Stimulated activated CD8-positive, alpha-beta memory T cell treated with anti-CD3 and anti-CD28 coated beads, Interleukin-4, amount 100 ng/mL, for 24 hours (primary cell): ENCODE measurements at regions not wholly inside any gene's neighbourhood (a gene's known extent, or its start where the extent isn't known, plus 50 kb on each side); places are given as distances from the start of the nearest gene placed in this dataset.

Experiments used
- DNase-seq: peaks from one replicate; pipeline ENCODE4 v3.0.0-alpha.2; 2020; ENCODE audit warnings: low read depth

DNA sequence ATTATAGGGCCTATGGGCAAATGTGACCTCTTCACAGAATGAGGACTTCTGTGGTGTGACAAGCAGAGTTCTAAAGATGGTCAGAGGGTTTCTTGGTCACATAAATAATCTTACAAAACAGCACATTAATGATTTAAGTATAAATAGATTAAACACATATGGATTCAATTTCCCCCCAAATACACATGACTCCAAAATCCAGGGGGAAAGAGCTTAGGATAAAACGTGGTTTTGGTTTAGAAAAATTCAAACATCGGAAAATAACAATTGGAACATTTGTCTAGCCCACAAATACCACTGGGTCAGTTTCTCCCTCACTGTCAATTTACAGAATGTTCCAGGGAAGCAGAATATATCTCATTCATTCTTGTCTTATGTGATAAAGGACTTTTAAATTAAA lies 283.1 kb downstream of the COG6 start:
- DNase-seq, result no peak

DNA sequence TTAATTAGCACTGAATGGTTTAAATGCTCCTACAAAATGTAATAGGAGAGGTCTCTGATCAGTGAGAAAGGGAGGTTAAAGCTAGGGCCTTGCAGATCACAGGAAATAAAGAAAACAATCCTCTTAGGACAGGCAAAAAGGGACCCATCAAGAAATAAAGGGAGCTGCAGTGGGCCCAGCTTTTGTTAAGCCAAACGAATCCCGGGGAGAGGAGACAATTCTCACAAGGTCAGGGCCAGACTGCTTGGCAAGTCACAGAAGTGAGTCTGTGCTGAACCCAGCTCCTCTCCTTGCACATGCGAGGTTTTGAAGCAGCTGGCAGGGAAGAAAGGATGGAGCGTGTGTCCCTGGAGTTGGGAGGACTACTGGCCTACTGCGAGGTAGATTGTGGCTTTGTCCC lies 285.8 kb downstream of the COG6 start:
- no peak for DNase-seq

DNA sequence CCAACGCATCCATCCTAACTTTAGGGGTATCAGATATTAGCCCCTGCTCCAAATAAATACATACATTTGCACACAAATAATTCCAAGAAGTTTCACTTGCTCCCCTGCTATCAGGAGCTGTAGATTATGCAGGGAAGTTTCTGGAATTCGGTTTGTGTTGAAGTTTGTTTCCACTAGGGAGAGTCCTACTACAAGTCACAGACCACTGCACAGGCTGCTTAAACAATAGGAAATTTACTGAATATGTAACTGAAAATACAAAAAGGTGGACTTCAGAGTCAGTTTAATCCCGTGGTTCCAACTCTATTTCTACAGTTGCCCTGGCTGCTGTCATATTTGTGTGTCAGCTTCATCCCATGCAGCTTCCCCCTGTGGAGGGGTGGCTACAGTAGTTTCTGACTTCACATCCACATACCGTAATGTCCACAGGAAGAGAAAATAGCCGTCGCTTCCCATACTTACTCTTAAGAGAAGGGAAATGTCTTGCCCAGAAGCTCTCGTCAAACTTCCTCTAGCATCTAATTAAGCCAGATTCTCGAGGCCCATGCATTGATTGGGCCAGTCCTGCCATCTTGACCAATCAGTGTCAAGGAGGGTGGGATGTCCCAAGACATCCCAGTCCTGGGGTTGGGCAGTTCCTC lies 286.6 kb downstream of the COG6 start:
- no peak for DNase-seq

DNA sequence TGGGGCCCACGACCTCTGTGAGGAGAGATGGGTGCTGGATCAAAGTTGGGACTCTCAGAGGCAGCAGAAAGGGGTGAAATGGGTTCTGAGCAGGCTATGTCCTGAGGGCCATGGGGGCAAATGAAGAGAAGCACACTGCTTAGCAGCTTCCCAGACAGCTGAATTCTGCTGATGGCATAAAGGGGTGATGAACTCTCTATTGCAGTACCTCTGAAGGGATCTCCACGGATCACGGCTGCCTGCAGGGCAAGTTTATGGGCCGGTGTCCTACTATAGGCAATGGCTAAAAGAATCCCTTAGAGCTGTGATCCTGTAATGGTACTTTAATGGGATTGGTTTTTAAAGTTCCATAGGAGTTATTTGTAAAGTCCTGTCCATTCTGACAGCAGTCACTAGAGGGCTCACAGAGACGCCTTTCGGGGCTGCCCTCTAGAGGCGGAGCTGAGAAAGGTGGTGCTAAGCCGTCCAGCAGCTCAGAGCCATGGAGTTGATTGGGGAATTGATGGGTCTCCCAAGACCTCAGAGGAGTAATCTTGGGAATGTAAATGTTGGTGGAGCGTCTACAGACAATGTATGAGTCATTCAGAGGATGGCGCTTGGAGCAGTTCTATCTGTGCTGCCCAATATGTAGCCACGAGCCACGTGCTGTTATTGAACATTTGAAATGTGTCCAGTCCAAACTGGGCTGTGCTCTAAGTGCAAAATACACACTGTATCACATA lies 287.3 kb downstream of the COG6 start:
- DNase-seq, result peak; percentile 47

DNA sequence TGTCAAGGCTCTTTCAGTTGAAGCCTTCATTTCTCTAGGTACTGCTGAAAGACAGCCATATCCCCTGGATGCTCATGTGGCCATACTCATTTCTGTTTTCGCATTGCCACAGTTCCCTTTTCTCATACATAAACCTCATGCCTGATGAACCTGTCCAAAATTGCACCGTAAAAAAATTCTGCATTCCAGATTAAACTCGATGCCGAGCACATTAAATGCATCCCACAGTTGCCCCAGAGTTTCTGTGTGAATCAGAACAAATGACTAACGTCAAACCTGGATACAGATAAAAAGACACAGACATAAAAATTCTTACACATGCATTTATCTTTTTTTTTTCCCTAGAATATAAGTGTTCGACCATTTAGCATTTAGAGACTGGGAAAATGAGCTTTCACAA lies 288.2 kb downstream of the COG6 start:
- no peak for DNase-seq

DNA sequence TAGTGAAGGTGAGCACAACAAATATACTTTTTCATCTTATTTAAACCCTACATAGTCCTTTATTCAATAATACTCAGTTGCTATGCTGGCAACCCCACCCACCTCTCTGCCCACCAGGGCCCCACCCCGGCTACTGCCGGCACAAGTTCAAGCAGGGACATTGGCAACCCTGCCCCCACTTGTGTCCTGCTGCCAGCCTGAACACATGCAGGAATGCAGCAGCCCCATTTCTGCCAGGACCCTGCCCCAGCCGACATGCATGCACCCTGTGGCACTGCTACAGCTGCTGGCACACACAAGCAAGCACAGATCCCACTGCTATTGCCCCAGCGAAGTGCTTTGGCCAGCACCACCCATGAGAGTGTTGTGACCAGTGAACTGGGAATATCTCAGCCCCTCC lies 289.8 kb downstream of the COG6 start:
- DNase-seq, result no peak

DNA sequence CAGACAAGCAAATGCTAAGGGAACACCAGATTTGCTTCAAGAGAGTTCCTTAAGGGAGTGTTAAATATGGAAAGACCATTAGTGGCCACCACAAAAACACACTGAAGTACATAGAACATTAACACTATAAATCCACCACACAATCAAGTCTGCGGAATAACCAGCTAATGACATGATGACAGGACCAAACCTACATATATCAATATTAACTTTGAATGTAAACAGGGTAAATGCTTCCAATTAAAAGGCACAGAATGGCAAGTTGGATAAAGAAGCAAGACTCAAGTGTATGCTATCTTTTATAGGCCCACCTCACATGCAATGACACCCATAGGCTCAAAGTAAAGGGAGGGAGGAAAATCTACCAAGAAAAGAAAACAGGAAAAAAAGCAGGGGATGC lies 291.3 kb downstream of the COG6 start:
- no peak for DNase-seq

DNA sequence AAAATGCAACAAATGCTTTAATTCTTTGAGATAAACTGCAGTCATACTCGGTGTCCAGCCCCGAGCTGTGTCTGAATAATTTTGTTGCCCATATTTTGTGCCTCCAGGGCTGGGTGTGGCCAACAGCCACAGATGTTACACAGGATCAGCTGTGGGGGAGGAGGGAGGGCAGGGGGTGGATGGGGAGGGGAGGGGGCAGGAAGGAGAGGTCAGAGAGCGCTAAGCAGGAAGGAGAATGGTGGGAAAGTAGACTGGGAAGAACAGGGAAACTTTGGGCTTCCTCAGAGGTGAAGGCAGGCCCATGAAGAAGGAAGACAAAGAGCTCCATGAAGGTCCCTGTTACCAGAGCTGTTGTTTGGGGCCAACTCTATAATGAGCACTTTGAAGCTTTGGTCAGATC lies 295.8 kb downstream of the COG6 start:
- no peak for DNase-seq

DNA sequence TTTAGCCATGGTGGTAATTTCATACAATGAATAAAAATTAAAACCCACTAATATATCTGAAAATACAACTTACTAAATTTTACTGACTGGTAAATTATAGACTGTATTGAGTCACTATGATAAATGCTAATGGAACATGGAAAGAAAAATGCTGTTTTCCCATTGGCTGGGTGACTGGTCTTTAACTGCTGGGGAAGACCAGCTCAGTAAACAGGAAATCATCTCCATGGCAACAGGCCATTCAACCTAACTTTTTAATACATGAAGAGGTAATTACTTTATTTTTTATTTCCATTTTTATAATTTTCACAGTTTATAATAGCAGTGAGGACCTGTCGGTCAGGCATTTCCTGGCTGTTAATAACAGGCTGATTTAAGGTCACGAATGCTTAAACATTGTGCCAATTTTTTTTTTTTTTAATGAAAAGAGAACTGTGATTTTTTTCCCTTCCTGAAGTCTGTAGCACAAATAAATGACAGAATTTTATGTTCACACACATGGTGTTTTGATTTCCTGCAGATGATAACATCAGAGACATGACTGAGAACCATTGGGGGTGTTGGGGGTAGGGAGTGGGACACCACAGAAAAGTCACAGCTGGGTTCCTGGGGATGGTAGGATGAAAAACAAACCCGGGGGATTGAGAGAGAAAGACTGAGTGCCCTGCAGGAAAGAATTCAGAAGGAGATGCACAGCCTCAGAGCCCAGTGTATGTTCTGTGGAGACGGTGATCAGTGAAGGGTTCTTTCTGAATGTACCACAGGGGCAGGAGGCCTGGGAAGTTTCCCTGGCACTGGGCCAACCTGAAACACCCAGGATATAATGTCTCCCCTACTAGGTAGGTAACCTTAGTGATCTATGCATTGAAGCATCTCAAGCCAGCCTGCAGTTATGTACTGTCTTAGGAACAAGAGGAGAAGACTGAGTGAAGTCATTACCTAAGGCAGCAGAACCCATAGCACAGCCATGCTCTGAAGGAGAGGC lies 297.1 kb downstream of the COG6 start:
- no peak for DNase-seq

DNA sequence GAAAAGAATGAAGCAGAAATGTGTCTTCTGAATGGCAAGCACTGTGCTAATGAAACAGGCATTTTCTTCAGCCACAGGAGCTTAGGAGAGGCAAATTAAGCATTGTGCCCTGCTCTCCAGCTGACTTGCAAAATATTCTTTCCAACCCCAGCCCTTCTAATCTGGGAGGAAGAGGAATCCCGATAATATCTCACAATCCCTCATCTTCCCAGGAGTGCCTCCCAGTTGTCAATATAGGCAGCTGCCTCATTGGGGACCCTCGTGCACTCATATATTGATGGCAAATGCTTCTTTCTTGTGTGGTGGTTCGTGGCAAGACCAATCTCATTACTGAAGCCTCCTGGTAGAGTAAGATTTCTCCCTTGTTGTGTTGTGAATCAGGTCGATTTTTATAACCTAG lies 299.0 kb downstream of the COG6 start:
- no peak for DNase-seq

DNA sequence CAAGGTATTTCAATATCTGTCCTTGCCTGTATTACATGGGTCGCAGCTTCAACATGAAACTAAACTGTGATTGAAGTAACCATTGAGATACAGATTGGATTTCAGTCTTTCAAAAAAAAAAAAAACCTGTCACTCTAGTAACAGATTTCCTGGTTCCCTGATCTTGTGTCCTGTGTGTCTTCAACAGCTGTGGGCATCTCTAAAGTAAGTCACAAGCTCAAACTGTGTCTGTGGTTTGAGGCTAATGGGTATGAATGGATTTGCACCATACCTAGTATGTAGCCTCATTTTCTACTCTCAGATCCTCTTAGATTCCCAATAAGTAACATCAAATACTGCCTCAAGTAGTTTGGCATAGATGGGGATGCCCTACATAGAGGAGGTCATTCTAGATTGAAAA lies 300.1 kb downstream of the COG6 start:
- no peak for DNase-seq

DNA sequence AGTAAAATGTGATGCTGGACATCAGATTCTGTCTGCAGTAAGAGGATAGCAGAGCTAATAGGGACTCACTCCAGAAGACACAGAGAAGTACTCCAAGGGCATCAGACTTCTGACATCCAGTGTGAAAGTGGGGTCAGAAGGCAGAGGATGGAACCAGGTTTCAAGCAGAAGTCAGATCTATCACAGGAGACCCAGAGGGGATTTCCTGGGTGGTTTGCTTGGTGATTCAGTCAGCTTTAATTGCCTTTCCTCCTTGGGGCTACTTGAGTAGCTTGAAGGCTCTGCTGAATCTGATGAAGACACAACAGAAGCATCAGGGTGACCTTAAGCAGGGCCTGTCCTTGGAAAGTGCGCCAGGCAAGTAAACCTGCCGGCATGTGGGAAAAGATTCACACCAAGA lies 300.6 kb downstream of the COG6 start:
- no peak for DNase-seq

DNA sequence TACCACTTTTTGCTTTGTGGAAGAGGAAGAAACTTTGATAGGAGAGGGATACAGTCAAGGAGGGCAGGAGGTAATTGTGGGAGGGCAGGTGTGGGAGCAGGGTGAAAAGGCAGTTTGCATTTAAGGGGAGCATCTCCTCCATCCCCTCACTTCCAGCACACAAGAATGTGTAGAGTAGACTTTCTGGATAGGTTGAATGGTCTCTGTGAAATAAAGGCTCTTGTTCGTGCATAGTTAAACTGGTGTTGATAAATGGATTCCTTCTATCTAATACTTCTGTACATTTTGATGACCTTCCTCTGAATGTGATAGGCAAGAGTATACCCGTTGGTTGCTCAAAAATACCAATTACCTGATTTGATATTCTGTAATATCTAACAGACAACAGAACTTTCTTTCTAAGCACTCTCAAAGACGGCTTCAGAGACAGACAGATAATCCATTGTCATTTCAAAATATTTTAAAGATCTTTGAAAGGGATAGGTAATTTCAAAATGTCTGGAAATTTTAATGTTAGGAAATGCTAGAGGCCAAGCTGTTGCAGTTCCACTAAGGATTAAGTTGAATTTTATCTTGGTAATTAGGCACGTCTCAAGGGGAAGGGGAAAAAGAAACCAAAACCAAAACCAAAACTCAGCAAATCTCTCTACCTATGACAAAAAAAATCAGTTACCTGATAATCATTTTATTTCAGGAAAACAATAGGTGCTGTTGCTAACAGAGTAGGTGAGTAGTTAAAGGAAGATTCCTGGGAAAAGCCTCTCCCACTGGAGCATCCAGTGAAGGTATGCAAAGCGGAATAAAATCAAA lies 302.6 kb downstream of the COG6 start:
- DNase-seq, result no peak

DNA sequence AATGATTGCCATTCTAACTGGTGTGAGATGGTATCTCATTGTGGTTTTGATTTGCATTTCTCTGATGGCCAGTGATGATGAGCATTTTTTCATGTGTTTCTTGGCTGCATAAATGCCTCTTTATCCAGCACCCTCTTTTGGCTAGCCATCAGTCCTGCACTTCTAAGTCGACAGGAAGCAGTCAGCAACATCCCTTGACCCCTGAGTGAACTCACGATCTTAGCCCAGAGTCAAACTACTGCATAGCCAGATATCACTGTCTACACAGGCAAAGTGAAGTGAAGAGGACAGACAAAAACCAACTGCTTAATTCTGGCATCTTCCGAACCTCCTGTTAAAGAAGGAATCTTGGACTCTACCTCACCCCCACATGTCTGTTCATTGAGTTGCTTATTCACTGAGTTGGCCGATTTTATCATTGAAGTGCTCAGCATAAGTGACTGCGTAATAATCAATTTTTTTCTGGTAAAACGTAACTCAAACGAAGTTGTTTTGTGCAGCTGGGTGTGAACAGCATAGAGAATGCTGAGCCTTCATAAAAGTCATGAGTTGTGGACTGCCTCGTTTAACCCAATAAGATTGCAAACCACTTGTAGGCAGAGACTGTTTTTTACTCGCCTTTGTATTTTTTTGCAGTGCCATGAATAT lies 304.2 kb downstream of the COG6 start:
- DNase-seq, result no peak

DNA sequence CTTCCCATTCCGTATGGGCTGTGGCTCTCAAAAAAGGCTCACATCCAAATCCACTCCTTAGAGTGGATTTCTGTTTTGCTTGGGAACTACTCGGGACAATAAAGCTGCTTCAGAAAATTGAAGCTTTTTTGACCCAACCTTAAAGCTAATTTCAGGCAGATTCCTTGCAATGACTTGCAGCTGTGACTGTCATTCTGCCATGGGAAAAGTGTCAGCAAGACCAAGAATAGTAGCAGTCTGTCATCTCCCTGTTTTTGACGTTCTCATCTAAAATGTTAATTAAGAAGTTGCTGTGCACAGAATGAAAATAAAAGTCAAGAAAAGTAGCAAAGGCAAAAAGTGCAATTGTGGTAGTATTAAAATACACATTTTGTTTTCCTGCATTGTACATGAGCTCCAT lies 304.7 kb downstream of the COG6 start:
- DNase-seq, result no peak

DNA sequence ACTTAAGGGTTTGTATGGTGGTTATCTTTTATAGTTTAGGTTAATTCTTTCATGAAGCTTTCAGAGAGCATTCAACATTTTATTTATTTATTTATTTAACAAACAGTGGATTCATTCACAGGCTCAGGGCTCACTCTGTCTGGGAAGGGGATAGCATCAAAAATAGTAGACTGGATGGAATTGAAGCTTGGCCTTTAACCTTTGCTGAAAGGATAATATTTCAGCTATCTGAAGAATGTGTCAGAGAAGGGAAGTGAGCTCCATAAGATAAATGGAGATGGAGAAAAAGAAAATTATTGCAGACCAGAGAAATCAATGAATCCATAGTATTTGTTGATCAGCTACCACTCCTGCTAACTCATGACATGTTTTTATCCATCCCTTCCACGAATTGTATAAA lies 305.6 kb downstream of the COG6 start:
- no peak for DNase-seq

DNA sequence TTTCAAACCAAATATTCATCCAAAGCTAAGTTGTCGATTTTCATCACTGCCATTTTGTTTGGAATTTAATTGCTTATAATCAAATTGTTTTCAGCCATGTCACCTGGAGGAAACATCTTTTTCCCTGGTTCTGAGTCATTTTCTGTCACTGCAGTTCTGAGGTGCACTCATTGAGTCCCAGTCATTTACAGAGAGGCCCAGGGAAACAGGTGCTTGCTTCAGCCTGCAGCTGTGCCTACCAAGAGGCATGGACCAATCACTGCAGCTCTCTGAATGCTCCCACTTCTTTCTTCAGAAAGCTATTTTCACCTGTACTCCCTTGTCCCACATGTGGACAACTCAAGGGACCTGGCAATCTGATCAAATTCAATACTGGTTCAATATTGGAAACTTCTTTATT lies 308.1 kb downstream of the COG6 start:
- no peak for DNase-seq

DNA sequence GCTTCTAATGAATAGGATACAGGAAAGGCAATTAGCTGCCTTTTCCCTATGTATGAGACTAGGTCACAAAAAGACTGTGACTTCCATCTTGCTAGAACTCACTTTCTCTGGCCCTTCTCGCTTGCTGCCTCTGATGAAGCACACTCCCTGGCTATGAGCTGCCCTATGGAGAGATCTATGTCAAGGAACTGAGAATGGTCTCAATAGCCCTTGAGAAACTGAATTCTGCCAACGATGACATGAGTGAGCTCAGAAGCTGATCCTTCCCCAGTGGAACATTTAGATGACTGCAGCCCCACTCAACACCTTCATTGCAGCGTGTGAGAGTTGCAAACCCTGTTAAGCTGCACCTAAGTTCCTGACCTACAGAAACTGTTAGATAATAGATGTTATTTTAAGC lies 309.8 kb downstream of the COG6 start:
- no peak for DNase-seq

DNA sequence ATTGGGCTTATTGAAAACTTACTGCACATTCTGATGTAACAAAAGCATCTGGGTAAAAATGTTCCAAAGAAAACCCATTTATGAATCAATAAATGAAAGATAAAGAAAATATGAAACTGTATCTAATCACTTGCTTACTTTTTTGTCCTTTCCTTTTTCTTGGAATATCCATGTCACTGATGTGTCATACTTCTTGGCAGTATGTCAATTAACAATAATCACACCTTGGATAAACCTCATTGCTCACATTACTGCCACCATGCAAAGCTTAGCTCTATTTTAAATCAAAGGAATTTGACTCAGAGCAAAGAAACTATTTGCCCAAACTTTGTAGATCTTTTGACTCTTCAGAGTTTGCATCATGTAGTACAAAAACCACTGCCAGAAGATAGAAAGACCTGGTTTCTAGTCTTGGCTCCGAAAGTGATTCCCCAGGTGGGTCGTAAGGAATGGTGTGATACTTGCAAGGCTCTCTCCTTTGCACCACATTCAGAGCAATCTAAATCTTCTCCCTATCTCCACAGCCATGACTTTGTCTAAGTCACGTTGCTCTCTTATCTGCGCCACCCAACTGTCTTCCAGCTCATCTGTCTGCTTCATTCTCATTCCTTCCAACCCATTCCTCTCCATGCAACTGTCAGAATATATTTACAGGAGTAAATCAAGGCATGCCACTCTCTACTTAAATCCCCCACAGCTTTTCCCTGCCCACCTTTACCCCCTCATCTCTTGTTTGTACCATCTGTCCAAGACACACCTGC lies 311.9 kb downstream of the COG6 start:
- DNase-seq, result no peak

DNA sequence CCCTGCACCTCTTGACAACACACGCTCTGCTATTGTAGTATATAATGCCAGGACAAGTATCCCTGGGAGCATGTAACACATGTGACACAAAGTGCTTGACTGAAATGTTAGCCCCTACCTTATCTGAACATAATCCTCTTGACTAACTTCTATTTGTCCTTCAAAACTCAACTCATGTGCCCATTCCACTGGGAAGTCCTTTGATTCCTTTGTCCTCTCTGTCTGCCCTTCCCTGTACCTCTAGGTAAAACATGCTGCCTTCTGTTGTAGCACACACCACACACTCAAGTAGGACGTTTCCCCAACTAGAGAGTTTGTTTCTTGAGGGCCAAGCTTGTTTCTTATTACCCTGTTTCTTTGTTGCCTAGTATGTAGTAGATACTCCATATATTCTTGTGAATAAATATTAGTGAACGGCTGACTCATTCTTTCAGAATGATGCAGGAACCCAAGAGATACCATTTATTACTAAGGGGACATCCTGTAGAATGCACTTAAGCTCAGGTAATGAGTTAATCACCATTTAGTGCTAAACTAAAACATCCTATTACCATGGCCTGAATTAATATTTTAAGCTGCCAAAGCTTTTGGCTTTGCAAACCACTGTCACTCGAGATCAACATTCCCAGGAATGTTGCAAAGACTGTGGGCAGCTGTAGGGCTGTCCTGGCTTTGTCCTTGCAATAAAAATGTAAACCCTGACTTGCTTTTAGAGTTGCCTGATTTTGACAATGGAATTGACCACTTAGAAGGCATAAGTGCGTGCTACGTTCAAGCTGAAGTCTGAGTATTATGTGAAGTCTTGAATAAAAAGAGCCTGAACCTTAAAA lies 313.4 kb downstream of the COG6 start:
- DNase-seq, result no peak
